WTC11 (cell line): ENCODE measurements at regions not wholly inside any gene's neighbourhood (a gene's known extent, or its start where the extent isn't known, plus 50 kb on each side); places are given as distances from the start of the nearest gene placed in this dataset.

ENCODE experiments used
- ATAC-seq: fragments of 200-7000 bp; cut with Tn5 transposase; 2 replicates; pipeline ENCODE4 v1.10.0; 2021; ENCODE audit warnings: mild to moderate bottlenecking, moderate library complexity
- CTCF ChIA-PET: fragments of 300-600 bp; sonication (Branson Sonifier 250); formaldehyde crosslinking; loops from one replicate; lab custom pipeline; 2021; ENCODE audit warnings: antibody characterized with exemption; lab: Charles Lee
- POLR2A ChIA-PET: fragments of 350-600 bp; sonication (Branson Sonifier 250); formaldehyde crosslinking; loops from one replicate; lab custom pipeline; 2021; ENCODE audit warnings: antibody characterized with exemption; lab: Charles Lee
- DNase-seq: peaks from one replicate; pipeline ENCODE4 v3.0.0; 2021; ENCODE audit warnings: low spot score
- H3K27ac Mint-ChIP-seq: 2 replicates; pipeline ENCODE4 v1.8.0; 2021; ENCODE audit warnings: mixed read lengths
- H3K27me3 Mint-ChIP-seq: 2 replicates; pipeline ENCODE4 v1.8.0; 2021; ENCODE audit warnings: low read depth, mild to moderate bottlenecking, moderate library complexity, mixed read lengths
- H3K36me3 Mint-ChIP-seq: 2 replicates; pipeline ENCODE4 v1.8.0; 2021; ENCODE audit warnings: mixed read lengths
- H3K4me1 Mint-ChIP-seq: 2 replicates; pipeline ENCODE4 v1.8.0; 2022; ENCODE audit warnings: mixed read lengths
- H3K4me3 Mint-ChIP-seq: 2 replicates; pipeline ENCODE4 v1.8.0; 2021; ENCODE audit warnings: mild to moderate bottlenecking, moderate library complexity, mixed read lengths
- H3K9me3 Mint-ChIP-seq: 2 replicates; pipeline ENCODE4 v1.8.0; 2021; ENCODE audit warnings: mixed read lengths
- CBFB ChIP-seq: sonication (generic); formaldehyde crosslinking; IDR thresholded peaks from 2 replicates; pipeline ENCODE4 v1.8.1; 2022; ENCODE audit warnings: mild to moderate bottlenecking, low read depth, missing genetic modification reagents
- ELF4 ChIP-seq: sonication (generic); formaldehyde crosslinking; IDR thresholded peaks from 2 replicates; pipeline ENCODE4 v1.8.1; 2022; ENCODE audit warnings: low read depth, mild to moderate bottlenecking, moderate library complexity, missing genetic modification reagents
- ETV6 ChIP-seq: sonication (generic); formaldehyde crosslinking; IDR thresholded peaks from 2 replicates; pipeline ENCODE4 v1.8.1; 2022; ENCODE audit warnings: mild to moderate bottlenecking, missing genetic modification reagents
- FOXP1 ChIP-seq: sonication (generic); formaldehyde crosslinking; IDR thresholded peaks from 2 replicates; pipeline ENCODE4 v1.8.0; 2022; ENCODE audit warnings: missing genetic modification reagents, mild to moderate bottlenecking, moderate library complexity, borderline replicate concordance
- GRHL2 ChIP-seq: fragments of 250-450 bp; sonication (Bioruptor Pico); IDR thresholded peaks from 2 replicates; pipeline ENCODE4 v1.8.0; 2022; ENCODE audit warnings: mild to moderate bottlenecking, moderate library complexity; ENCODE audit not compliant: insufficient replicate concordance, severe bottlenecking
- JUN ChIP-seq: sonication (generic); formaldehyde crosslinking; IDR thresholded peaks from 2 replicates; pipeline ENCODE4 v1.8.0; 2023; ENCODE audit warnings: mild to moderate bottlenecking, missing genetic modification reagents
- MXD4 ChIP-seq: fragments of 250-450 bp; sonication (Bioruptor Pico); IDR thresholded peaks from 2 replicates; pipeline ENCODE4 v1.8.0; 2021; ENCODE audit warnings: mild to moderate bottlenecking, moderate library complexity, borderline replicate concordance
- NR1H2 ChIP-seq: sonication (generic); formaldehyde crosslinking; IDR thresholded peaks from 2 replicates; pipeline ENCODE4 v1.9.0; 2021; ENCODE audit warnings: mild to moderate bottlenecking, moderate library complexity, missing genetic modification reagents
- NR2C2 ChIP-seq: sonication (generic); formaldehyde crosslinking; IDR thresholded peaks from 2 replicates; pipeline ENCODE4 v1.8.0; 2022; ENCODE audit warnings: mild to moderate bottlenecking, missing genetic modification reagents
- NR3C1 ChIP-seq: sonication (generic); formaldehyde crosslinking; conservative IDR thresholded peaks from 2 replicates; pipeline ENCODE4 v1.8.1; 2023; ENCODE audit warnings: low read depth, mild to moderate bottlenecking, missing genetic modification reagents
- RORB ChIP-seq: fragments of 250-450 bp; sonication (Bioruptor Pico); IDR thresholded peaks from 2 replicates; pipeline ENCODE4 v1.9.0; 2021; ENCODE audit warnings: mild to moderate bottlenecking
- SP1 ChIP-seq: sonication (generic); formaldehyde crosslinking; conservative IDR thresholded peaks from 2 replicates; pipeline ENCODE4 v1.8.1; 2022; ENCODE audit warnings: missing genetic modification reagents
- TEAD4 ChIP-seq: sonication (generic); formaldehyde crosslinking; IDR thresholded peaks from 2 replicates; pipeline ENCODE4 v1.8.0; 2022; ENCODE audit warnings: mild to moderate bottlenecking, missing genetic modification reagents
- ZNF121 ChIP-seq: sonication (generic); formaldehyde crosslinking; IDR thresholded peaks from 2 replicates; pipeline ENCODE4 v1.8.0; 2023; ENCODE audit warnings: missing genetic modification reagents
- ZNF219 ChIP-seq: sonication (generic); formaldehyde crosslinking; IDR thresholded peaks from 2 replicates; pipeline ENCODE4 v1.8.0; 2023; ENCODE audit warnings: missing genetic modification reagents, mild to moderate bottlenecking, borderline replicate concordance
- ZNF263 ChIP-seq: sonication (generic); formaldehyde crosslinking; IDR thresholded peaks from 2 replicates; pipeline ENCODE4 v1.8.1; 2022; ENCODE audit warnings: low read depth, mild to moderate bottlenecking, moderate library complexity, missing genetic modification reagents
- ZNF317 ChIP-seq: sonication (generic); formaldehyde crosslinking; IDR thresholded peaks from 2 replicates; pipeline ENCODE4 v1.8.1; 2023; ENCODE audit warnings: low read depth, mild to moderate bottlenecking, moderate library complexity, missing genetic modification reagents, borderline replicate concordance
- TF ChIP-seq, protein P1 (sequence below): sonication (generic); formaldehyde crosslinking; IDR thresholded peaks from 2 replicates; pipeline ENCODE4 v1.8.0; 2022; ENCODE audit warnings: mild to moderate bottlenecking, missing genetic modification reagents
- TF ChIP-seq, protein P2 (sequence below): sonication (generic); formaldehyde crosslinking; conservative IDR thresholded peaks from 2 replicates; pipeline ENCODE4 v1.8.1; 2022; ENCODE audit warnings: mild to moderate bottlenecking, missing genetic modification reagents
- TF ChIP-seq, protein P3 (sequence below): sonication (generic); formaldehyde crosslinking; IDR thresholded peaks from 2 replicates; pipeline ENCODE4 v1.8.0; 2023; ENCODE audit warnings: mild to moderate bottlenecking, missing genetic modification reagents
- TF ChIP-seq, protein P4 (sequence below): sonication (generic); formaldehyde crosslinking; IDR thresholded peaks from 2 replicates; pipeline ENCODE4 v1.8.1; 2022; ENCODE audit warnings: low read depth, mild to moderate bottlenecking, moderate library complexity, missing genetic modification reagents, borderline replicate concordance
- TF ChIP-seq, protein P5 (sequence below): fragments of 250-450 bp; sonication (Bioruptor Pico); IDR thresholded peaks from 2 replicates; pipeline ENCODE4 v1.8.0; 2021; ENCODE audit warnings: mild to moderate bottlenecking
- TF ChIP-seq, protein P6 (sequence below): sonication (generic); formaldehyde crosslinking; IDR thresholded peaks from 2 replicates; pipeline ENCODE4 v1.8.1; 2023; ENCODE audit warnings: mild to moderate bottlenecking, missing genetic modification reagents
- TF ChIP-seq, protein P7 (sequence below): fragments of 250-450 bp; sonication (Bioruptor Pico); IDR thresholded peaks from 2 replicates; pipeline ENCODE4 v2.1.2; 2022; ENCODE audit warnings: mild to moderate bottlenecking, moderate library complexity
- TF ChIP-seq, protein P8 (sequence below): sonication (generic); formaldehyde crosslinking; IDR thresholded peaks from 2 replicates; pipeline ENCODE4 v1.8.0; 2023; ENCODE audit warnings: missing genetic modification reagents

DNA sequence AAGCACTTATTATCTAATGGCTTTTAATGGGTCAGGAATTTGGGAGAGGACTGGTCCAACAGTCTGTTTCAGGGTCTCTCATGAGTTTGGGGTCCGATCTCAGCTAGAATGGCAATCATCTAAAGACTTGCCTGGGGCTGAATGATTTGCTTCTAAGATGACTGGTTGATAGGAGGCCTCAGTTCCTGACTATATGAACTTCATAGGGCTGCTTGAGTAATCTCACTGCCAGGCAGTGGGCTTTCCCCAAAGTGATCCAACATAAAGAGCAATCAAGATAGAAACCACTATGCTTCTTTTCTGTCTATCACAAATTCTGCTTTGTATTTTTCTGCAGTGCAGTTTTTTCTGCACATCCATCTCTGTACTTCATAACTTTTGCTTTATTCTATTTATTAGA is 793.5 kb upstream of the CHAC2 start:
- TF ChIP-seq NR3C1 (CRISPR knock-in tag) (no peak), ETV6 (CRISPR knock-in tag) (no peak), FOXP1 (CRISPR knock-in tag) (no peak), ZNF317 (no peak), SP1 (CRISPR knock-in tag) (no peak), TEAD4 (CRISPR knock-in tag) (no peak), ZNF121 (CRISPR knock-in tag) (no peak), ZNF263 (no peak), NR1H2 (CRISPR knock-in tag) (no peak)
- TF ChIP-seq, protein P1, sequence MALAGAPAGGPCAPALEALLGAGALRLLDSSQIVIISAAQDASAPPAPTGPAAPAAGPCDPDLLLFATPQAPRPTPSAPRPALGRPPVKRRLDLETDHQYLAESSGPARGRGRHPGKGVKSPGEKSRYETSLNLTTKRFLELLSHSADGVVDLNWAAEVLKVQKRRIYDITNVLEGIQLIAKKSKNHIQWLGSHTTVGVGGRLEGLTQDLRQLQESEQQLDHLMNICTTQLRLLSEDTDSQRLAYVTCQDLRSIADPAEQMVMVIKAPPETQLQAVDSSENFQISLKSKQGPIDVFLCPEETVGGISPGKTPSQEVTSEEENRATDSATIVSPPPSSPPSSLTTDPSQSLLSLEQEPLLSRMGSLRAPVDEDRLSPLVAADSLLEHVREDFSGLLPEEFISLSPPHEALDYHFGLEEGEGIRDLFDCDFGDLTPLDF (CRISPR knock-in tag): no peak
- TF ChIP-seq, protein P2, sequence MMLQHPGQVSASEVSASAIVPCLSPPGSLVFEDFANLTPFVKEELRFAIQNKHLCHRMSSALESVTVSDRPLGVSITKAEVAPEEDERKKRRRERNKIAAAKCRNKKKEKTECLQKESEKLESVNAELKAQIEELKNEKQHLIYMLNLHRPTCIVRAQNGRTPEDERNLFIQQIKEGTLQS (CRISPR knock-in tag): no peak
- TF ChIP-seq, protein P3, sequence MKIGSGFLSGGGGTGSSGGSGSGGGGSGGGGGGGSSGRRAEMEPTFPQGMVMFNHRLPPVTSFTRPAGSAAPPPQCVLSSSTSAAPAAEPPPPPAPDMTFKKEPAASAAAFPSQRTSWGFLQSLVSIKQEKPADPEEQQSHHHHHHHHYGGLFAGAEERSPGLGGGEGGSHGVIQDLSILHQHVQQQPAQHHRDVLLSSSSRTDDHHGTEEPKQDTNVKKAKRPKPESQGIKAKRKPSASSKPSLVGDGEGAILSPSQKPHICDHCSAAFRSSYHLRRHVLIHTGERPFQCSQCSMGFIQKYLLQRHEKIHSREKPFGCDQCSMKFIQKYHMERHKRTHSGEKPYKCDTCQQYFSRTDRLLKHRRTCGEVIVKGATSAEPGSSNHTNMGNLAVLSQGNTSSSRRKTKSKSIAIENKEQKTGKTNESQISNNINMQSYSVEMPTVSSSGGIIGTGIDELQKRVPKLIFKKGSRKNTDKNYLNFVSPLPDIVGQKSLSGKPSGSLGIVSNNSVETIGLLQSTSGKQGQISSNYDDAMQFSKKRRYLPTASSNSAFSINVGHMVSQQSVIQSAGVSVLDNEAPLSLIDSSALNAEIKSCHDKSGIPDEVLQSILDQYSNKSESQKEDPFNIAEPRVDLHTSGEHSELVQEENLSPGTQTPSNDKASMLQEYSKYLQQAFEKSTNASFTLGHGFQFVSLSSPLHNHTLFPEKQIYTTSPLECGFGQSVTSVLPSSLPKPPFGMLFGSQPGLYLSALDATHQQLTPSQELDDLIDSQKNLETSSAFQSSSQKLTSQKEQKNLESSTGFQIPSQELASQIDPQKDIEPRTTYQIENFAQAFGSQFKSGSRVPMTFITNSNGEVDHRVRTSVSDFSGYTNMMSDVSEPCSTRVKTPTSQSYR (CRISPR knock-in tag): no peak
- TF ChIP-seq, protein P4, sequence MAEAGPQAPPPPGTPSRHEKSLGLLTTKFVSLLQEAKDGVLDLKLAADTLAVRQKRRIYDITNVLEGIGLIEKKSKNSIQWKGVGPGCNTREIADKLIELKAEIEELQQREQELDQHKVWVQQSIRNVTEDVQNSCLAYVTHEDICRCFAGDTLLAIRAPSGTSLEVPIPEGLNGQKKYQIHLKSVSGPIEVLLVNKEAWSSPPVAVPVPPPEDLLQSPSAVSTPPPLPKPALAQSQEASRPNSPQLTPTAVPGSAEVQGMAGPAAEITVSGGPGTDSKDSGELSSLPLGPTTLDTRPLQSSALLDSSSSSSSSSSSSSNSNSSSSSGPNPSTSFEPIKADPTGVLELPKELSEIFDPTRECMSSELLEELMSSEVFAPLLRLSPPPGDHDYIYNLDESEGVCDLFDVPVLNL: no peak
- TF ChIP-seq, protein P5, sequence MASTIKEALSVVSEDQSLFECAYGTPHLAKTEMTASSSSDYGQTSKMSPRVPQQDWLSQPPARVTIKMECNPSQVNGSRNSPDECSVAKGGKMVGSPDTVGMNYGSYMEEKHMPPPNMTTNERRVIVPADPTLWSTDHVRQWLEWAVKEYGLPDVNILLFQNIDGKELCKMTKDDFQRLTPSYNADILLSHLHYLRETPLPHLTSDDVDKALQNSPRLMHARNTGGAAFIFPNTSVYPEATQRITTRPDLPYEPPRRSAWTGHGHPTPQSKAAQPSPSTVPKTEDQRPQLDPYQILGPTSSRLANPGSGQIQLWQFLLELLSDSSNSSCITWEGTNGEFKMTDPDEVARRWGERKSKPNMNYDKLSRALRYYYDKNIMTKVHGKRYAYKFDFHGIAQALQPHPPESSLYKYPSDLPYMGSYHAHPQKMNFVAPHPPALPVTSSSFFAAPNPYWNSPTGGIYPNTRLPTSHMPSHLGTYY (CRISPR knock-in tag): no peak
- no peaks in the 10 kb centered on the region for H3K36me3 Mint-ChIP-seq
- peaks cover 5% of the 10 kb centered on the region; the same call in 1 of the 2 replicates for H3K4me1 Mint-ChIP-seq
- DNase-seq (no peak), ATAC-seq (no peak)
- no peaks in the 10 kb centered on the region for H3K9me3 Mint-ChIP-seq
- H3K27me3 Mint-ChIP-seq: no peaks in the 10 kb centered on the region
- H3K27ac Mint-ChIP-seq: no peak overlapping the region
- POLR2A ChIA-PET: no interaction called here
- CTCF ChIA-PET: no interaction called here
- H3K4me3 Mint-ChIP-seq: no peak overlapping the region

DNA sequence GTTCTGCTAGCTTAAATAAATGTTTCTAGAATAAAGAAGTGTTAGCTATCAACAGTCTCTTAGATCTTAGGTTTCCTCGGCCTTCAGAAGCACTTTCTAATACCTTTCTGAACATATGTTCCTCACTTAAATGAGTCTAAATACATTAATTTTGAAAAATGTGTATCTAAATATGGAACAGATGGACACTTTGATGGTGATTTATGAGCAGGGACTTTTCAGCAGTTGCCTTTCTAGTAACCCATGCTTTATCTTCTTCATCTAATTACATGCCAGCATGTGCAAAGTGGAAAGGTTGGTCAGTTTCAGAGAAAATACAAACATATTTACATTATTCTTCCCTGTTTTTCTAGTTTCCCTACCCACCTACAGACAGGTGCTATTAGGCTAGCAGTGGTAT is 797.0 kb upstream of the CHAC2 start:
- peaks cover 3% of the 10 kb centered on the region; the same call in 1 of the 2 replicates for H3K4me1 Mint-ChIP-seq
- H3K36me3 Mint-ChIP-seq: no peaks in the 10 kb centered on the region
- CTCF ChIA-PET: no interaction called here
- no peak overlapping the region for H3K4me3 Mint-ChIP-seq
- no peaks in the 10 kb centered on the region for H3K27me3 Mint-ChIP-seq
- no peaks in the 10 kb centered on the region for H3K9me3 Mint-ChIP-seq
- no peak overlapping the region for H3K27ac Mint-ChIP-seq
- DNase-seq: no peak
- POLR2A ChIA-PET: no interaction called here
- ATAC-seq: no peak
- TF ChIP-seq NR2C2 (no peak), JUN (CRISPR knock-in tag) (no peak), NR1H2 (CRISPR knock-in tag) (no peak), MXD4 (CRISPR knock-in tag) (no peak), SP1 (CRISPR knock-in tag) (no peak), GRHL2 (CRISPR knock-in tag) (no peak), ELF4 (CRISPR knock-in tag) (no peak), CBFB (CRISPR knock-in tag) (no peak), RORB (CRISPR knock-in tag) (no peak), ZNF219 (CRISPR knock-in tag) (no peak)
- TF ChIP-seq, protein P6, sequence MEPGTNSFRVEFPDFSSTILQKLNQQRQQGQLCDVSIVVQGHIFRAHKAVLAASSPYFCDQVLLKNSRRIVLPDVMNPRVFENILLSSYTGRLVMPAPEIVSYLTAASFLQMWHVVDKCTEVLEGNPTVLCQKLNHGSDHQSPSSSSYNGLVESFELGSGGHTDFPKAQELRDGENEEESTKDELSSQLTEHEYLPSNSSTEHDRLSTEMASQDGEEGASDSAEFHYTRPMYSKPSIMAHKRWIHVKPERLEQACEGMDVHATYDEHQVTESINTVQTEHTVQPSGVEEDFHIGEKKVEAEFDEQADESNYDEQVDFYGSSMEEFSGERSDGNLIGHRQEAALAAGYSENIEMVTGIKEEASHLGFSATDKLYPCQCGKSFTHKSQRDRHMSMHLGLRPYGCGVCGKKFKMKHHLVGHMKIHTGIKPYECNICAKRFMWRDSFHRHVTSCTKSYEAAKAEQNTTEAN (CRISPR knock-in tag): no peak
- TF ChIP-seq, protein P7, sequence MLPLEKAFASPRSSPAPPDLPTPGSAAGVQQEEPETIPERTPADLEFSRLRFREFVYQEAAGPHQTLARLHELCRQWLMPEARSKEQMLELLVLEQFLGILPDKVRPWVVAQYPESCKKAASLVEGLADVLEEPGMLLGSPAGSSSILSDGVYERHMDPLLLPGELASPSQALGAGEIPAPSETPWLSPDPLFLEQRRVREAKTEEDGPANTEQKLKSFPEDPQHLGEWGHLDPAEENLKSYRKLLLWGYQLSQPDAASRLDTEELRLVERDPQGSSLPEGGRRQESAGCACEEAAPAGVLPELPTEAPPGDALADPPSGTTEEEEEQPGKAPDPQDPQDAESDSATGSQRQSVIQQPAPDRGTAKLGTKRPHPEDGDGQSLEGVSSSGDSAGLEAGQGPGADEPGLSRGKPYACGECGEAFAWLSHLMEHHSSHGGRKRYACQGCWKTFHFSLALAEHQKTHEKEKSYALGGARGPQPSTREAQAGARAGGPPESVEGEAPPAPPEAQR: no peak
- TF ChIP-seq, protein P5 (CRISPR knock-in tag): no peak
- TF ChIP-seq, protein P8, sequence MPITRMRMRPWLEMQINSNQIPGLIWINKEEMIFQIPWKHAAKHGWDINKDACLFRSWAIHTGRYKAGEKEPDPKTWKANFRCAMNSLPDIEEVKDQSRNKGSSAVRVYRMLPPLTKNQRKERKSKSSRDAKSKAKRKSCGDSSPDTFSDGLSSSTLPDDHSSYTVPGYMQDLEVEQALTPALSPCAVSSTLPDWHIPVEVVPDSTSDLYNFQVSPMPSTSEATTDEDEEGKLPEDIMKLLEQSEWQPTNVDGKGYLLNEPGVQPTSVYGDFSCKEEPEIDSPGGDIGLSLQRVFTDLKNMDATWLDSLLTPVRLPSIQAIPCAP (CRISPR knock-in tag): no peak
